ENCODE measurements at regions not wholly inside any gene's neighbourhood (a gene's known extent, or its start where the extent isn't known, plus 50 kb on each side); places are given as distances from the start of the nearest gene placed in this dataset.

- TF ChIP-seq, protein P1, sequence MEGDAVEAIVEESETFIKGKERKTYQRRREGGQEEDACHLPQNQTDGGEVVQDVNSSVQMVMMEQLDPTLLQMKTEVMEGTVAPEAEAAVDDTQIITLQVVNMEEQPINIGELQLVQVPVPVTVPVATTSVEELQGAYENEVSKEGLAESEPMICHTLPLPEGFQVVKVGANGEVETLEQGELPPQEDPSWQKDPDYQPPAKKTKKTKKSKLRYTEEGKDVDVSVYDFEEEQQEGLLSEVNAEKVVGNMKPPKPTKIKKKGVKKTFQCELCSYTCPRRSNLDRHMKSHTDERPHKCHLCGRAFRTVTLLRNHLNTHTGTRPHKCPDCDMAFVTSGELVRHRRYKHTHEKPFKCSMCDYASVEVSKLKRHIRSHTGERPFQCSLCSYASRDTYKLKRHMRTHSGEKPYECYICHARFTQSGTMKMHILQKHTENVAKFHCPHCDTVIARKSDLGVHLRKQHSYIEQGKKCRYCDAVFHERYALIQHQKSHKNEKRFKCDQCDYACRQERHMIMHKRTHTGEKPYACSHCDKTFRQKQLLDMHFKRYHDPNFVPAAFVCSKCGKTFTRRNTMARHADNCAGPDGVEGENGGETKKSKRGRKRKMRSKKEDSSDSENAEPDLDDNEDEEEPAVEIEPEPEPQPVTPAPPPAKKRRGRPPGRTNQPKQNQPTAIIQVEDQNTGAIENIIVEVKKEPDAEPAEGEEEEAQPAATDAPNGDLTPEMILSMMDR (IDR thresholded peaks at IDR 0.05) = no peak
- TF ChIP-seq EZH2 (IDR thresholded peaks at IDR 0.05) = no peak
- no peak for TF ChIP-seq EZH2phosphoT487 (IDR thresholded peaks at IDR 0.05)
Observed at GRCh38 chr2:210844016-210844415, 287.6 kb downstream of the CPS1 start.
